Medulla oblongata (tissue), 1 donor: ENCODE measurements at regions not wholly inside any gene's neighbourhood (a gene's known extent, or its start where the extent isn't known, plus 50 kb on each side); places are given as distances from the start of the nearest gene placed in this dataset.

ENCODE experiments used
- DNase-seq: peaks from one replicate; pipeline ENCODE4 v3.0.0-alpha.2; 2015; ENCODE audit errors: extremely low spot score

GRCh38 chr18:78739882-78740677 lies 239.5 kb upstream of the SALL3 start:
- no peak for DNase-seq

- no peak for DNase-seq
These were observed 238.7 kb upstream of the SALL3 start for GRCh38 chr18:78740876-78741275.

GRCh38 chr18:78741381-78742217 lies 238.0 kb upstream of the SALL3 start:
- DNase-seq, result no peak

GRCh38 chr18:78742218-78742745 lies 237.3 kb upstream of the SALL3 start:
- DNase-seq, result no peak

GRCh38 chr18:78743078-78743477 lies 236.5 kb upstream of the SALL3 start:
- no peak for DNase-seq

- DNase-seq, result no peak
These were observed 228.0 kb upstream of the SALL3 start for GRCh38 chr18:78751664-78752063.

GRCh38 chr18:78753240-78753639 lies 226.4 kb upstream of the SALL3 start:
- no peak for DNase-seq

GRCh38 chr18:78754311-78755043 lies 225.1 kb upstream of the SALL3 start:
- DNase-seq, result no peak

- no peak for DNase-seq
These were observed 222.6 kb upstream of the SALL3 start for GRCh38 chr18:78757014-78757413.

GRCh38 chr18:78758496-78758895 lies 221.1 kb upstream of the SALL3 start:
- DNase-seq, result no peak

- no peak for DNase-seq
These were observed 216.9 kb upstream of the SALL3 start for GRCh38 chr18:78762753-78763152.

GRCh38 chr18:78764544-78764943 lies 215.1 kb upstream of the SALL3 start:
- DNase-seq, result no peak

- DNase-seq, result no peak
These were observed 214.5 kb upstream of the SALL3 start for GRCh38 chr18:78765142-78765541.

GRCh38 chr18:78765637-78766281 lies 213.9 kb upstream of the SALL3 start:
- no peak for DNase-seq

- DNase-seq, result no peak
These were observed 212.7 kb upstream of the SALL3 start for GRCh38 chr18:78766651-78767533.

- DNase-seq, result no peak
These were observed 212.0 kb upstream of the SALL3 start for GRCh38 chr18:78767648-78768071.

GRCh38 chr18:78768221-78768620 lies 211.4 kb upstream of the SALL3 start:
- DNase-seq, result no peak

- no peak for DNase-seq
These were observed 210.7 kb upstream of the SALL3 start for GRCh38 chr18:78768656-78769501.

GRCh38 chr18:78769502-78770105 lies 210.0 kb upstream of the SALL3 start:
- no peak for DNase-seq
